ENCODE measurements at regions not wholly inside any gene's neighbourhood (a gene's known extent, or its start where the extent isn't known, plus 50 kb on each side); places are given as distances from the start of the nearest gene placed in this dataset.
"Not testable (repeated sequence)": the region's sequence is repeated elsewhere in the genome, so short reads cannot be mapped to it uniquely, and the experiment has no call there.

GRCh38 chr5:89668821-89669220 is 740.7 kb downstream of the CETN3 start:
- H3K4me1 ChIP-seq, result no peaks in the 10 kb centered on the region
- H3K36me3 ChIP-seq (ENCODE audit: control insufficient read depth, insufficient read depth, low read length), result no peaks in the 10 kb centered on the region
- H3K4me2 ChIP-seq (ENCODE audit: low read length), result no peak overlapping the region
- H3K27me3 ChIP-seq (ENCODE audit: control insufficient read depth, insufficient read depth, low read length), result no peaks in the 10 kb centered on the region
- no peak overlapping the region for H3K27ac ChIP-seq
- H3K9me3 ChIP-seq (ENCODE audit: control insufficient read depth, low read length), result no peaks in the 10 kb centered on the region
- TF ChIP-seq CTCF (IDR thresholded peaks at IDR 0.05), result no peak
- no peak overlapping the region for H3K9ac ChIP-seq
- H2AFZ ChIP-seq, result no peak overlapping the region
- no peaks in the 10 kb centered on the region for H3K79me2 ChIP-seq
- no peak overlapping the region for H3K4me3 ChIP-seq (ENCODE audit: low read depth, low read length)

GRCh38 chr5:89662499-89662898 is 747.1 kb downstream of the CETN3 start:
- Histone ChIP-seq H3K9ac (no peak overlapping the region), H3K9me3 (ENCODE audit: control insufficient read depth, low read length) (peaks cover 5% of the 10 kb centered on the region), H3K27me3 (ENCODE audit: control insufficient read depth, insufficient read depth, low read length) (no peaks in the 10 kb centered on the region), H3K4me1 (no peaks in the 10 kb centered on the region), H3K27ac (no peak overlapping the region), H3K36me3 (ENCODE audit: control insufficient read depth, insufficient read depth, low read length) (no peaks in the 10 kb centered on the region), H2AFZ (no peak overlapping the region), H3K79me2 (no peaks in the 10 kb centered on the region), H3K4me2 (ENCODE audit: low read length) (no peak overlapping the region), H3K4me3 (ENCODE audit: low read depth, low read length) (no peak overlapping the region)
- TF ChIP-seq CTCF (IDR thresholded peaks at IDR 0.05), result no peak

- Histone ChIP-seq H3K9me3 (ENCODE audit: control insufficient read depth, low read length) (no peaks in the 10 kb centered on the region), H2AFZ (no peak overlapping the region), H3K4me1 (no peaks in the 10 kb centered on the region), H3K27me3 (ENCODE audit: control insufficient read depth, insufficient read depth, low read length) (no peaks in the 10 kb centered on the region), H3K9ac (no peak overlapping the region), H3K4me2 (ENCODE audit: low read length) (no peak overlapping the region), H3K79me2 (no peaks in the 10 kb centered on the region), H3K36me3 (ENCODE audit: control insufficient read depth, insufficient read depth, low read length) (no peaks in the 10 kb centered on the region), H3K27ac (no peak overlapping the region), H3K4me3 (ENCODE audit: low read depth, low read length) (no peak overlapping the region)
- TF ChIP-seq CTCF (IDR thresholded peaks at IDR 0.05), result no peak
Observed at GRCh38 chr5:89638871-89639270, 755.9 kb upstream of the MEF2C start.

- not testable (repeated sequence) for H3K4me2 ChIP-seq (ENCODE audit: low read length); H3K36me3 ChIP-seq (ENCODE audit: control insufficient read depth, insufficient read depth, low read length); H2AFZ ChIP-seq; H3K27me3 ChIP-seq (ENCODE audit: control insufficient read depth, insufficient read depth, low read length); H3K4me1 ChIP-seq; H3K9me3 ChIP-seq (ENCODE audit: control insufficient read depth, low read length); H3K4me3 ChIP-seq (ENCODE audit: low read depth, low read length); H3K27ac ChIP-seq; H3K79me2 ChIP-seq; H3K9ac ChIP-seq
Observed at GRCh38 chr5:89634176-89634575, 751.2 kb upstream of the MEF2C start.

GRCh38 chr5:89630064-89630463 is 747.1 kb upstream of the MEF2C start:
- not testable (repeated sequence) for H3K79me2 ChIP-seq; H3K4me2 ChIP-seq (ENCODE audit: low read length); H3K27ac ChIP-seq; H3K27me3 ChIP-seq (ENCODE audit: control insufficient read depth, insufficient read depth, low read length); H3K9me3 ChIP-seq (ENCODE audit: control insufficient read depth, low read length); H3K4me3 ChIP-seq (ENCODE audit: low read depth, low read length); H3K9ac ChIP-seq; H3K36me3 ChIP-seq (ENCODE audit: control insufficient read depth, insufficient read depth, low read length); H3K4me1 ChIP-seq; H2AFZ ChIP-seq

- no peaks in the 10 kb centered on the region for H3K9me3 ChIP-seq (ENCODE audit: control insufficient read depth, low read length)
- H3K9ac ChIP-seq, result no peak overlapping the region
- no peaks in the 10 kb centered on the region for H3K27me3 ChIP-seq (ENCODE audit: control insufficient read depth, insufficient read depth, low read length)
- no peaks in the 10 kb centered on the region for H3K4me1 ChIP-seq
- no peak overlapping the region for H3K4me2 ChIP-seq (ENCODE audit: low read length)
- H2AFZ ChIP-seq, result no peak overlapping the region
- TF ChIP-seq CTCF (IDR thresholded peaks at IDR 0.05), result no peak
- H3K79me2 ChIP-seq, result no peaks in the 10 kb centered on the region
- no peaks in the 10 kb centered on the region for H3K36me3 ChIP-seq (ENCODE audit: control insufficient read depth, insufficient read depth, low read length)
- no peak overlapping the region for H3K4me3 ChIP-seq (ENCODE audit: low read depth, low read length)
- no peak overlapping the region for H3K27ac ChIP-seq
Observed at GRCh38 chr5:89628876-89629635, 746.1 kb upstream of the MEF2C start.

Measured in parathyroid adenoma (tissue), 2 donors.